Activated effector memory CD4-positive, alpha-beta T cell treated with anti-CD3 and anti-CD28 coated beads, Interleukin-2, amount 50 U/mL, for 16 hours (primary cell): ENCODE measurements at regions not wholly inside any gene's neighbourhood (a gene's known extent, or its start where the extent isn't known, plus 50 kb on each side); places are given as distances from the start of the nearest gene placed in this dataset.

Experiments
- DNase-seq: peaks from one replicate; pipeline ENCODE4 v3.0.0-alpha.2; 2020

- DNase-seq: no peak
These were observed 115.8 kb upstream of the IQCM start for GRCh38 chr4:149931431-149931830.

DNA sequence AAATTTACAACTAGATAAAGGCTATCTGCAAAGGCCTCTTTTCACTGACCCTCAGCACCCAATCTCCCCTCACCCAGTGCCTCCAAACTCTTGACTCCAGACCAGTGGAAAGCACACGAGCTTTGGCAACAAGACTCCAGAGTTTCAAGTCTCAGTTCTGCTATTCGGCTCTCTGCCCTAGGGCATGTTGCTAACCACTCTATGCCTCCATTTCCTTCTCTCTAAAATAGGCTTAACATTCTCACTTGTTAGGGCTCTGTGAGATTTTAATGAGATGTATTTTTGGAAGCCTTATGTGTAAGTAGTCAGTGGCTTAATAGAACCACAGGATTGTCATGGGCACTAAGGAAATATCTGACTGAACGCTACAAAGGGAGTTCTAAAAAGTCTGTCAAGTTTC lies 116.5 kb upstream of the IQCM start:
- no peak for DNase-seq

- no peak for DNase-seq
These were observed 117.5 kb upstream of the IQCM start for GRCh38 chr4:149933120-149933519.

DNA sequence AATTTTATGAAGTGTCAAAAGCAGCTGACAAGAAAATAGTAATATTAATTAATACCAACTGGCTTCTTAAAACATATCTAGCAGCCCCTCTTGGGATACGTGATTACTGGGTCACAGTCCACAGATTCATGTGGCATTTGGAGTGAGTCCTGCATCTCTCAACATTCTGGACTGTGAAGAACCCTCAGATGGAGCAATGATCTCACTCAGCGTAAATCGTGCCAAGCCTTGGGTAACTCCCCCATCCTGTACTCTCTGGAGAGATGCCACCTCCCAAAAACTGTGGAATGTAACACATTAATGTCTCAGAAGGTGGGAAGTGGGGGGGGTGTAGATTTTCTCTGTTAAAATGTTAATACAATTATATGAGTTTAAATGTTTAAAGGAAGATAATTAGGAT lies 118.2 kb upstream of the IQCM start:
- DNase-seq: no peak

DNA sequence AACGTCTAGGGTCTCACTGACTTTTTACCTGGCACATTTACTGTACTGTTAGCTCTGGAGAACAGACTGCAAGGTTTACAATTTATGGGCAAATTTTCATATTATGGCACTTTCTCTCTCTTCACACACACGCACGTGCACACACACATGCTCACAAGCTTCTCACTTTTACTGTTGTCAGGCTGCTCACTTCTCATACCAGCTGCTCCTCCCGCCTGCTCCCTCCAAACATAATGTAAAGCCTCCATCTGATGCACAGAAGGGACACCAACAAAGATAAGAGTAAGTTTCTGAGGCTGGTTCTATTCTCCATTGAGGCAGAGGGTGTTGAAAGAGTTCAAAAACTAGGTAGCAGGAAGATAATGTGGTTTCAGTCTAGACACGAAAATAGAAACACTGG lies 128.9 kb upstream of the DCLK2 start:
- no peak for DNase-seq

- no peak for DNase-seq
These were observed 126.9 kb upstream of the DCLK2 start for GRCh38 chr4:149951152-149951900.

DNA sequence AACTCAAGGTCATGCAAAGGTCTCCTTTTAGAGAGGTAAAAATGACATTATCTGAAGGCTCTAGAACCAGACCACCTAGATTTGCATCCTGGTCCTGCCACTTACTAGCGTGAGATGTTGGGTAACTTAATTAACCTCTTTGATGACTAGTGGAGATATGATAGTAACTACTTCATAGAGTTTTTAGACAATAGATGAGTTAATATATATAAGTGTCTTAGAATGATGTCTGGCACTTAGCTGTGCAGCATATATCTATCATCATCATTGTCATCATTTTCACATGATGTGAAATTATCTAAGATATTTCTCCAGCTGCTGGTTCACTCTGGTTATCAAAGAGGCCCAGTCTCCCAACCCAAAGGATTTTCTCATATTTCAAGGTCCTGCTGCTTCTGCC lies 126.1 kb upstream of the DCLK2 start:
- DNase-seq: no peak

- DNase-seq: no peak
These were observed 125.5 kb upstream of the DCLK2 start for GRCh38 chr4:149952716-149953115.

GRCh38 chr4:149955780-149956390 lies 122.4 kb upstream of the DCLK2 start:
- DNase-seq: no peak

GRCh38 chr4:149956678-149957077 lies 121.6 kb upstream of the DCLK2 start:
- no peak for DNase-seq

DNA sequence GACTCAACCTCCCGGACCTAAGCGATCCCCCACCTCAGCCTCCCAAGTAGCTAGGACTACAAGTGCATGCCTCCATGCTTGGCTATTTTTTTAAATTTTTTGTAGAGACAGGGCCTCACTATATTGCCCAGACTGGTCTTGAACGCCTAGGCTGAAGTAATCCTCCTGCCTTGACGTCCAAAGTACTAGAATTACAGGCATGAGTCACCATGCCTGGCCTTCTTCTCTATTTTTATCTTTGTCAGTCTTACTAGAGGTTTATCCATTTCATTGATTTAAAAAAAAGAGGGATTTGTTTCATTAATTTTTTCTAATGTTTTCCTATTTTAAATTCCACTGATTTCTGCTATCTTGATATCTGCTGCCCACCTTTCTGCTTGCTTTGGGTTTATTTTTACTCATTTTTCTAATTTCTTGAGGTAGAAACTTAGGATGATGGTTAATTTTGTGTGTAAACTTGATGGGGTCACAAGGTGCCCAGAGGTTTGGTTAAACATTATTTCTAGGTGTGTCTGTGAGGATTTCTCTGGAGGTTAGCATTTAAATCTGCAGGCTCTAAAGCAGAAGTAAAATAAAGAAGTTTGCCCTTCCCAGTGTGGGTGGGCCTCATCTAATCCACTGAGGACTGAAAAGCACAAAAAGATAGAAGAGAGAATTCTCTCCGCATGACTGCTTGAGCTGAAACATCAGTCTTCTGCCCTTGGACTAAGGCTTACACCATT lies 116.2 kb upstream of the DCLK2 start:
- DNase-seq: no peak

DNA sequence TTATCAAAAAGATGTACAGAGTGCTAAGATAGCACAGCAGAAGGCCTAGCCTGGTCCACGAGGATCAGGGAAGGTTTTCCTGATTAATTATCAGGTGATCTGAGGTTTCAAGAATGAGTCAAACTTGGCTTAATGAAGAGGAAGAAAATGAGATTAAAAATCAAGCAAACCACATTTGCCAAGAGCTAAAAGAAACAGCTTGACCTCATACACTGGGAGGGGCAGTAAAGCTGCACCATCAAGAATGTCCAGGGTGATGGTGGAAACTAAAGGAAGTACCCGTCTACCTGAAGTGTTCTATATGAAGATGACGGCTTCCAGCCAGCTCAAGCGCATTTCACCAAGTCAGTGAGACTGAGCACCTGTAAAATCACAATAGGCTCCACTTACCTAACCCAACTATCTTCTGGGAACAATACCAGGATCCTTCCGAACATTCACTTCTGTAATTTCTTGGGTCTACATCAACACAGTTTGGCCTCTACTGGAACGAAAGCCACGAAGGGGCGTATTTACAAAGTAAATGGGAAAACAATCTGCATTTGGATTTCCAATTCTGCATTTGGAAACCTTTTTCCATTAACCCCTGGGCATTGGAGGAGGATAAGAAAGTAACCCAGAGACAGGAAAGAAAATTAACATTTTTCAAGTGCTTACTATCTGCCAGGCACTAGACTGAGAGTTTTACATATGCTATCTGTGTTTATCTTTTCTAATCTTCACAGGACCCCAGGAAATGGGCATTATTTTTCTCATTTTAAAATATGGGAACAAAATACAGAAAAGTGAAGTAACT lies 114.0 kb upstream of the DCLK2 start:
- DNase-seq: no peak

GRCh38 chr4:149965206-149965605 lies 113.0 kb upstream of the DCLK2 start:
- no peak for DNase-seq

DNA sequence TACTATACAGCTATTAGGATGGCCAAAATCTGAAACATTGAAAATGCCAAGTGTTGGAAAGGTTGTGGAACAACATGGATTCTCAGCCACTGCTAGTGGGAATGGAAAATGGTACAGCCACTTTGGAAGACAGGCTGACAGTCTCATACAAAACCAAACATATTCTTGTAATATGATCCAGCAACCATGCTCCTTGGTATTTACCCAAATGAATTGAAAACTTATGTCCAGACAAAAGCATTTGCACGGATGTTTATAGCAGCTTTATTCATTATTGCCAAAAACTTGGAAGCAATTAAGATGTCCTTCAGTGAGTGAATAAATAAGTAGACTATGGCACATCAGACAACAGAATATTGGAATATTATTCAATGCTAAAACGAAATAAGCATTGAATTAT lies 105.8 kb upstream of the DCLK2 start:
- DNase-seq: no peak

DNA sequence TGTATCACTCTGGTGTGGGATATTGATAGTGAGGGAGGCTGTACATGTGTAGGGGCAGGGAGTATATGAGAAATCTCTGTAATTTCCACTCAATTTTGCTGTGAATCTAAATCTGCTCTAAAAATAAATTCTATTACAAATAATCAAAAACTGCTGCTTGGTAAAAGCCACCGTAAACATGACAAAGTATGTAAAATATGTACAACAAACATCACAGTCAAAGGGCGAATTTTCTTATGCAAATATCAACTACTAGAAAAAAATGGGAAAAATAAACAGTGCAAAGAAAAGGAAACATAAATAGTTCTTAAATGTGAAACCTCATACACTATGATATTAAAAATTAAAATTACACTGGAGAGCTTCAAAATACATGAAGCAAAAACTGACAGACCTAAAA lies 105.1 kb upstream of the DCLK2 start:
- no peak for DNase-seq

- DNase-seq: no peak
These were observed 103.1 kb upstream of the DCLK2 start for GRCh38 chr4:149975172-149975571.

- no peak for DNase-seq
These were observed 98.0 kb upstream of the DCLK2 start for GRCh38 chr4:149980121-149980682.

DNA sequence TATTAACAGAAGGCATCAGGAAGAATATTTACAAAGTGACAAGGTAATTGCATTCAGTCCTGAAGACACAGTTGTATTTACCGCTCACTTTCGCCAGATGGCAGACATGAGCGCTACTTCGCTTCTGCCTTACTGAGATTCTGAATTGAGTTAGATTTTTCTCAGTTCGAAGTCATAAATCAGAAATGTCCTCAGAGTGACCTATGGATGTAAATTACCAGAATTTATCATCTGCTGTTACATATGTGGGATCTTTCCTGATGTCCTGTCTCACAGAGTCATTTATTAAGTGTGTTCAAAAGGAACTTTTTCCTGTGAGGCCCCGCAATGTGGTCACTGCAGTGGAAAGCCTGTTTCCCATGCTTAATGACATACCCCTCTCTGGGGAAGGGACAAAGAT lies 97.3 kb upstream of the DCLK2 start:
- DNase-seq: peak; percentile 76

GRCh38 chr4:149983401-149983800 lies 94.8 kb upstream of the DCLK2 start:
- no peak for DNase-seq

DNA sequence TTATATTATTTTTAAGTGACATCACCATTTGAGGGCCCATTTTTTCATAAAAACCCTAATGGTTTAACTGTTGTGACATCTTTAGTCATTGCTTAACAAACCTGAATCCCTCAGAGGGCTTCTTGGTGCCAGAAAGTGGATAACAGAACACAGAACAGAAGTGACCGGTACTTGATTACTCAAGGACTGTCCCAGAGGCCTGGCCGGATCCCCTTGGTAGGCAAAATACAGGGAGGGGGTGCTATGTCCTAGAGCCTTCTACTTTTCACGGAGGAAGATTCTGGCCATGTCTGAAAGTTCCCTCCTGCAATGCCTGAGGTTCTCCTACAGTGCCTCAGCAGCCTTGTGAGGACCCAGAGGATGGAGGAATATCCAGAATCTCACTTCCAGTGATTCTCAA lies 94.3 kb upstream of the DCLK2 start:
- DNase-seq: no peak

DNA sequence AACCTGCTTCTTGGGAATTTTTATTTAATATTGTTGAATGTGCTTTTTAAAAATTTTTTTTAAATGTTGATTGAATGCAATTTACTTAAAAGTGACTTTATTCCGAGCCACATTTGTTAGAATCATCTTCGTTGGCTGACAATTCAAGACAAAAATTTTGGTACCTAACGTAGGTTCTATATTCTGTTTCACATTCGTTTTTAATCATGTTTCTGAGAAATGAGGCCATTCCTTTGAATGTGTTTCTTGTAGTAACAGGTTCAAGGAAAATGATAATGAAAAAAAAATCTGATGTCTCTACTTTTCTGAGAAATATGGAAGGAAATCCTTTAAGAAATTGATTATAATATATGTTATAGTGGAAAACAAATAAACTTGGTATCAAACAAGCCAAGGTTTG lies 92.3 kb upstream of the DCLK2 start:
- no peak for DNase-seq

GRCh38 chr4:149986917-149987316 lies 91.3 kb upstream of the DCLK2 start:
- DNase-seq: no peak
